Colonic mucosa (tissue), 4 donors: ENCODE measurements at regions not wholly inside any gene's neighbourhood (a gene's known extent, or its start where the extent isn't known, plus 50 kb on each side); places are given as distances from the start of the nearest gene placed in this dataset.

Source experiments
- DNase-seq: peaks from one replicate; pipeline ENCODE4 v3.0.0-alpha.2; 2020
- H3K27ac ChIP-seq: fragments of 200-600 bp; one replicate; pipeline ENCODE4 v1.8.0; 2021
- H3K27me3 ChIP-seq: fragments of 200-600 bp; one replicate; pipeline ENCODE4 v1.8.0; 2021
- H3K36me3 ChIP-seq: fragments of 200-600 bp; one replicate; pipeline ENCODE4 v1.8.0; 2021
- H3K4me1 ChIP-seq: fragments of 200-600 bp; one replicate; pipeline ENCODE4 v1.8.0; 2021; ENCODE audit warnings: mild to moderate bottlenecking
- H3K4me3 ChIP-seq: fragments of 200-600 bp; one replicate; pipeline ENCODE4 v1.8.0; 2021
- H3K9ac ChIP-seq, 2 donors: one replicate each; pipeline ENCODE4 v1.7.0; 2013; ENCODE audit warnings: control low read depth in 2 of 2, low read depth in 2 of 2, low read length in 2 of 2
- H3K9me3 ChIP-seq: fragments of 200-600 bp; one replicate; pipeline ENCODE4 v1.8.0; 2021
- intact Hi-C: fragments of 100-400 bp; cut with DNase I; formaldehyde crosslinking; loops from one replicate; pipeline ENCODE4 v1.14.1; 2022
- TF ChIP-seq, protein P1 (sequence below): fragments of 200-600 bp; IDR thresholded peaks from one replicate; pipeline ENCODE4 v1.8.0; 2022; ENCODE audit warnings: antibody characterized with exemption, mild to moderate bottlenecking
- donor health status: healthy.
- donor health status: DM: no; HTN: no; CAD: no.
- donor health status: DM: no; HTN: no; CAD: no.

DNA sequence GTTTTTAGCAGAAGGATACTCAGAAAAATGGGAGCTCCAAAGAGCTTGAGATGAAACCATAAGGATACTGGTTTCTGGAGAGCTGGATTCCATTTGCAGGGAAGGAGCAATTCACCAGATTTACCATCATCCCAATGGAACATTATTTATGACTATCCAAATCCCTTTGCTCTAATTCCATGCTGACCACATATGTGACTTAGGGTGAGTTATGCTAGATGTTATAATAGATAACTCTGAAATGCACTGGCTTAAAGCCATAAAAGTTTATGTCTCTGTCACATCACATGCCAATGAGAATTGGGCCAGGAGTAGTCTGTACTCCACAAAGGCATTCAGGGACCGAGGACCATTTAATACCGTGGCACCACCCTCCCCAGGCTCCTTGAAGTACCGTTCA is 185.2 kb downstream of the SKIDA1 start:
- no peak overlapping the region for H3K9ac ChIP-seq

DNA sequence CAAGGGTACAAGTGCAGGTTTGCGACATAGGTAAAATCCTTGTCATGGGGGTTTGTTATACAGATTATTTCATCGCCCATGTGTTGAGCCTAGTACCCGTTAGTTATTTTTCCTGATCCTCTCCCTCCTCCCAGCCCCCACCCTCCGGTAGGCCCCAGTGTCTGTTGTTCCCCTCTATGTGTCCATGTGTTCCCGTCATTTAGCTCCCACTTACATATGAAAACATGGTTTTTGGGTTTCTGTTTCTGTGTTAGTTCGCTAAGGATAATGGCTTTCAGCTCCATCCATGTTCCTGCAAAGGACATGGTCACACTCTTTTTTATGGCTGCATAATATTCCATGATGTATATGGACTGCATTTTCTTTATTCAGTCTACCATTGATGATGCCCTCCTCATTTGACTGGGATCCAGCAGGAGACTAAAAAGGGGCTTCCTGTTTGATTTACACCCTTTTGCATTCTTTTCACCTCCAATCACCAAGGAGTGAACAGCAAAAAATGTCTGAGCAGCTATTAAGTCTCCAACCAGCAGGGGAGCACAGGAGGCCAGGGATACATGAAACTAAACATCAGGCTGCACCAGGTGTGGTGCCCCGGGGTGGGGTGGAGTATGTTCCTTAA is 188.2 kb downstream of the SKIDA1 start:
- intact Hi-C loops, result no loop called here
- no peaks in the 10 kb centered on the region for H3K27me3 ChIP-seq
- H3K36me3 ChIP-seq, result no peaks in the 10 kb centered on the region
- H3K4me3 ChIP-seq, result no peak overlapping the region
- TF ChIP-seq, protein P1, sequence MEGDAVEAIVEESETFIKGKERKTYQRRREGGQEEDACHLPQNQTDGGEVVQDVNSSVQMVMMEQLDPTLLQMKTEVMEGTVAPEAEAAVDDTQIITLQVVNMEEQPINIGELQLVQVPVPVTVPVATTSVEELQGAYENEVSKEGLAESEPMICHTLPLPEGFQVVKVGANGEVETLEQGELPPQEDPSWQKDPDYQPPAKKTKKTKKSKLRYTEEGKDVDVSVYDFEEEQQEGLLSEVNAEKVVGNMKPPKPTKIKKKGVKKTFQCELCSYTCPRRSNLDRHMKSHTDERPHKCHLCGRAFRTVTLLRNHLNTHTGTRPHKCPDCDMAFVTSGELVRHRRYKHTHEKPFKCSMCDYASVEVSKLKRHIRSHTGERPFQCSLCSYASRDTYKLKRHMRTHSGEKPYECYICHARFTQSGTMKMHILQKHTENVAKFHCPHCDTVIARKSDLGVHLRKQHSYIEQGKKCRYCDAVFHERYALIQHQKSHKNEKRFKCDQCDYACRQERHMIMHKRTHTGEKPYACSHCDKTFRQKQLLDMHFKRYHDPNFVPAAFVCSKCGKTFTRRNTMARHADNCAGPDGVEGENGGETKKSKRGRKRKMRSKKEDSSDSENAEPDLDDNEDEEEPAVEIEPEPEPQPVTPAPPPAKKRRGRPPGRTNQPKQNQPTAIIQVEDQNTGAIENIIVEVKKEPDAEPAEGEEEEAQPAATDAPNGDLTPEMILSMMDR, result no peak
- H3K4me1 ChIP-seq, result no peaks in the 10 kb centered on the region
- H3K27ac ChIP-seq, result no peak overlapping the region
- no peaks in the 10 kb centered on the region for H3K9me3 ChIP-seq
- H3K9ac ChIP-seq, result no peak overlapping the region
- no peak for DNase-seq

More for the DNA sequence above, 185.2 kb downstream of the SKIDA1 start:
- H3K36me3 ChIP-seq, result no peaks in the 10 kb centered on the region
- no peaks in the 10 kb centered on the region for H3K9me3 ChIP-seq
- H3K4me1 ChIP-seq, result no peaks in the 10 kb centered on the region
- no peak for DNase-seq
- no peak overlapping the region for H3K27ac ChIP-seq
- TF ChIP-seq, protein P1, result no peak
- no peak overlapping the region for H3K4me3 ChIP-seq
- no peaks in the 10 kb centered on the region for H3K27me3 ChIP-seq
- intact Hi-C loops, result no loop called here

DNA sequence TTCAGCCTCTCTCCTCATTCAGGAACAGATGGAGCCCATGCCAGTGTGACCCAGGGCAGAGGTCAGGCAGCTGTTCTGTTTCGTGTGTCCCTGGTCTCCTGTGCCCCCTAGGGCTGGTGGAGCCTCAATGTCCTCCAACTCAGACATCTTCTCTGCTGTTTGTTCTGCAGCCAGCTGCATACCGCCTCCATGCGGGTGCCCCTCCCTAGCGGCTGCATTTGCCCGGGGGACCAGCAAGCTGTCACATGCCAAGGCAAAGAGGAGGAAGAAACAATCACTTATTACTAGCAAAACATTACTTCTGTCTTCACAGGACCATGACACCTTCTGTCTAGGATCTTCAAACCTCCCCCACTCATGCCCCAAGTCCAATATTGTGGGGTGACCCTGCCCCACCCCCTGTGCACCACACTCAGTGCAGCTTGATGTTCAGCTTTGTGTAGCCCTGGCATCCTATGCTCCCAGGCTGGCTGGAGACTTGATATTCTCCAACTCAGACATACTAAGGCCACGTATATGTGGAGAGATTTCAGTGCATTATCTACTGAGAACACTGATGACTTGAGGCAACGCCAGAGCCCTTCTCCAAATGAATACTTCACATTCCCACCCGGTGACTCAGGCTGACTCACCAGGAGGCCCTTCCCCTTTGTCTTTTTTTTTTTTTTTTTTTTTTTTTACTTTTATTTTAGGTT is 188.9 kb downstream of the SKIDA1 start:
- H3K27ac ChIP-seq, result no peak overlapping the region
- intact Hi-C loops, result no loop called here
- H3K36me3 ChIP-seq, result no peaks in the 10 kb centered on the region
- DNase-seq, result no peak
- no peaks in the 10 kb centered on the region for H3K4me1 ChIP-seq
- H3K27me3 ChIP-seq, result no peaks in the 10 kb centered on the region
- TF ChIP-seq, protein P1, result no peak
- H3K4me3 ChIP-seq, result no peak overlapping the region
- no peak overlapping the region for H3K9ac ChIP-seq
- no peaks in the 10 kb centered on the region for H3K9me3 ChIP-seq

DNA sequence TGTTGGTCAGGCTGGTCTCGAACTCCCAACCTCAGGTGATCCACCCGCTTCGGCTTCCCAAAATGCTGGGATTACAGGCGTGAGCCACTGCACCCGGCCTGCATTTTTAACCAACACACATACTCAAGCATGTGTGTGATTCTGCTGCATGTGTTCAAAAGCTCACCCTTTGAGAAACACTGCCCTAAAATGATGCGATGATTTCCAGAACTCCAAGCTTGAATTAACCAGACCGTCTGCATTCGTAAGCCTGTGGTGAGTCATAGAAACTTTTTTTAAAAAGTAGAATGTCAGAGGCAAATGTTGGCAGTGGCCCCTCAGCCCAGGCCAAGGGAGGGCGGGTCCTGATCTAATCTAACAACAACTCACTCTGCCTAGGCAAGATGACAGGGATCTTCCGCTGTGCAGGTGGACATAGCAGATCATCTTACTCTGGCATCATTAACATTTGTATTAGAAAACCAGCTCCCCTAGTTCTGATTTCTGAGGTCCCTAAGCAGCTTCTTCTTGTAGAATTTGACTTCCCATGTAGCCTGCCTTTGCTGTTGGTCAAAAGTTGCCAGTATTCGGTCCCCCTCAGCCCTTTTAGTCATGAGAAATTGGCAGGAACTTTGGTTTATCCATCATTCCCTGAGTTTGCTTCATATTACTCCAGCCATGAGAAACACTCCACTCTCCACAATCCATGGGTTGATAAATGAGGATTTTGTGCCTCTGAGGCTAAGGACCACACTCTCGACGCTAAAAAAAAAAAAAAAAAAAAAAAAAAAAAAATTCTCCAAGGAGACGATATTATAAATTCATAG is 190.4 kb downstream of the SKIDA1 start:
- no peak overlapping the region for H3K27ac ChIP-seq
- H3K36me3 ChIP-seq, result no peaks in the 10 kb centered on the region
- peak; percentile 19 for DNase-seq
- intact Hi-C loops, result no loop called here
- TF ChIP-seq, protein P1, result no peak
- H3K9ac ChIP-seq, result no peak overlapping the region
- H3K4me3 ChIP-seq, result no peak overlapping the region
- H3K27me3 ChIP-seq, result no peaks in the 10 kb centered on the region
- no peaks in the 10 kb centered on the region for H3K4me1 ChIP-seq
- no peaks in the 10 kb centered on the region for H3K9me3 ChIP-seq

DNA sequence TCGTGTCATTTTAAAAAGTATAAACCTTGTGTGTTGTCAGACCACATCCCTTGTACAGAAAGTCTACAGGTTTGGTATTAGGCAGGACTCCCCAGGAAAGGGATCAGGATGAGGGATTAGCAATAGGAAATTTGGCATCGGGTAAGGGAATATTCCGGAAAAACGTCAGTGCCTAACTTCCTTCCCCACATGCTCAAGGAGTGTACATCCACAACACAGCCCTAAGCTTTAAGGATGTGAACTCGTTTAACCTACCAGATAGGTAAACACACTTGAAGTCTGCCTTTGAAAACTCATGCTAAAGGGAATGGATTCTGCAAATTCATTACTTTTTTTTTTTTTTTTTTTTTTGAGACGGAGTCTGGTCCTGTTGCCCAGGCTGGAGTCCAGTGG is 194.9 kb downstream of the SKIDA1 start:
- Histone ChIP-seq H3K9me3 (no peaks in the 10 kb centered on the region), H3K4me1 (no peaks in the 10 kb centered on the region), H3K9ac (no peak overlapping the region), H3K27me3 (no peaks in the 10 kb centered on the region), H3K4me3 (no peak overlapping the region), H3K36me3 (no peaks in the 10 kb centered on the region), H3K27ac (no peak overlapping the region)
- no peak for DNase-seq
- TF ChIP-seq, protein P1, result no peak
- intact Hi-C loops, result no loop called here
